Globus pallidus (tissue), 1 donor: ENCODE measurements at regions not wholly inside any gene's neighbourhood (a gene's known extent, or its start where the extent isn't known, plus 50 kb on each side); places are given as distances from the start of the nearest gene placed in this dataset.

Experiments
- DNase-seq: peaks from one replicate; pipeline ENCODE4 v3.0.0-alpha.2; 2015; ENCODE audit warnings: low spot score

GRCh38 chr12:91967590-91967989 lies 178.1 kb downstream of the BTG1 start:
- DNase-seq = no peak

GRCh38 chr12:91965781-91966180 lies 179.9 kb downstream of the BTG1 start:
- DNase-seq = no peak

GRCh38 chr12:91964501-91964900 lies 181.1 kb downstream of the BTG1 start:
- DNase-seq = no peak

- DNase-seq = no peak
Observed at GRCh38 chr12:91959220-91959619, 186.4 kb downstream of the BTG1 start.

- DNase-seq = no peak
Observed at GRCh38 chr12:91958816-91959215, 186.8 kb downstream of the BTG1 start.

- DNase-seq = no peak
Observed at GRCh38 chr12:91954747-91955146, 190.9 kb downstream of the BTG1 start.

- no peak for DNase-seq
Observed at GRCh38 chr12:91954326-91954725, 191.3 kb downstream of the BTG1 start.

- DNase-seq = no peak
Observed at GRCh38 chr12:91952916-91953315, 192.7 kb downstream of the BTG1 start.

GRCh38 chr12:91951571-91951970 lies 194.1 kb downstream of the BTG1 start:
- DNase-seq = no peak

- DNase-seq = no peak
Observed at GRCh38 chr12:91948504-91948903, 197.1 kb downstream of the BTG1 start.

GRCh38 chr12:91947459-91947858 lies 198.2 kb downstream of the BTG1 start:
- no peak for DNase-seq

GRCh38 chr12:91944637-91945036 lies 201.0 kb downstream of the BTG1 start:
- no peak for DNase-seq

GRCh38 chr12:91940826-91941570 lies 204.6 kb downstream of the BTG1 start:
- DNase-seq = no peak

GRCh38 chr12:91940322-91940721 lies 205.3 kb downstream of the BTG1 start:
- DNase-seq = no peak

- DNase-seq = no peak
Observed at GRCh38 chr12:91937706-91938105, 207.9 kb downstream of the BTG1 start.

GRCh38 chr12:91937009-91937408 lies 208.6 kb downstream of the BTG1 start:
- DNase-seq = no peak

GRCh38 chr12:91935296-91935695 lies 210.3 kb downstream of the BTG1 start:
- no peak for DNase-seq

GRCh38 chr12:91931111-91931510 lies 214.5 kb downstream of the BTG1 start:
- DNase-seq = no peak

- DNase-seq = no peak
Observed at GRCh38 chr12:91928501-91928900, 217.1 kb downstream of the BTG1 start.

GRCh38 chr12:91926848-91927247 lies 218.8 kb downstream of the BTG1 start:
- no peak for DNase-seq

GRCh38 chr12:91924827-91925226 lies 220.8 kb downstream of the BTG1 start:
- DNase-seq = no peak

GRCh38 chr12:91923864-91924263 lies 221.8 kb downstream of the BTG1 start:
- no peak for DNase-seq

GRCh38 chr12:91922674-91923073 lies 223.0 kb downstream of the BTG1 start:
- DNase-seq = no peak

GRCh38 chr12:91922139-91922538 lies 223.5 kb downstream of the BTG1 start:
- no peak for DNase-seq
